ENCODE measurements at regions not wholly inside any gene's neighbourhood (a gene's known extent, or its start where the extent isn't known, plus 50 kb on each side); places are given as distances from the start of the nearest gene placed in this dataset.

DNA sequence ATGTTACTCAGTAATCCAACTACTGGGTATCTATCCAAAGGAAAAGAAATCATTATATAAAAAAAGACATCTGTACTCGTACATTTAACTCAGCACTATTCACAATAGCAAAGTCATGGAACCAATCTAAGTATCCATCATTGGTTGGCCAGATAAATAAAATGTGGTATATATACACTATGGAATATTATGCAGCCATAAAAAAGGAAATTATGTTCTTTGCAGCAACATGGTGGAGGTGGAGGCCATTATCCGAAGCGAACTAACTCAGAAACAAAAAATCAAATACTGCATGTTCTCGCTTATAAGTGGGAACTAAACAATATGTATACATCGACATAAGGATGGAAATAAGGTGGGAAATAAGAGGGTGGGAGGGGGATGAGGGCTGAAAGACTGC lies 56.2 kb upstream of the ANTXRL start:
- TF ChIP-seq, protein P1, sequence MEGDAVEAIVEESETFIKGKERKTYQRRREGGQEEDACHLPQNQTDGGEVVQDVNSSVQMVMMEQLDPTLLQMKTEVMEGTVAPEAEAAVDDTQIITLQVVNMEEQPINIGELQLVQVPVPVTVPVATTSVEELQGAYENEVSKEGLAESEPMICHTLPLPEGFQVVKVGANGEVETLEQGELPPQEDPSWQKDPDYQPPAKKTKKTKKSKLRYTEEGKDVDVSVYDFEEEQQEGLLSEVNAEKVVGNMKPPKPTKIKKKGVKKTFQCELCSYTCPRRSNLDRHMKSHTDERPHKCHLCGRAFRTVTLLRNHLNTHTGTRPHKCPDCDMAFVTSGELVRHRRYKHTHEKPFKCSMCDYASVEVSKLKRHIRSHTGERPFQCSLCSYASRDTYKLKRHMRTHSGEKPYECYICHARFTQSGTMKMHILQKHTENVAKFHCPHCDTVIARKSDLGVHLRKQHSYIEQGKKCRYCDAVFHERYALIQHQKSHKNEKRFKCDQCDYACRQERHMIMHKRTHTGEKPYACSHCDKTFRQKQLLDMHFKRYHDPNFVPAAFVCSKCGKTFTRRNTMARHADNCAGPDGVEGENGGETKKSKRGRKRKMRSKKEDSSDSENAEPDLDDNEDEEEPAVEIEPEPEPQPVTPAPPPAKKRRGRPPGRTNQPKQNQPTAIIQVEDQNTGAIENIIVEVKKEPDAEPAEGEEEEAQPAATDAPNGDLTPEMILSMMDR (IDR thresholded peaks at IDR 0.05; ENCODE audit: low read length), result no peak
- TF ChIP-seq EZH2 (IDR thresholded peaks at IDR 0.05; ENCODE audit: borderline replicate concordance, low read length), result no peak
